ENCODE measurements at regions not wholly inside any gene's neighbourhood (a gene's known extent, or its start where the extent isn't known, plus 50 kb on each side); places are given as distances from the start of the nearest gene placed in this dataset.
A peak's percentile ranks its signal among the peaks of the same experiment; 100 is the strongest.
"Not testable (repeated sequence)": the region's sequence is repeated elsewhere in the genome, so short reads cannot be mapped to it uniquely, and the experiment has no call there.

GRCh38 chr11:33527738-33528137, 172.9 kb downstream of the C11orf91 start:
- DNase-seq (ENCODE audit: low read depth in 3 of 3) = not testable (repeated sequence)

- no peak for DNase-seq (ENCODE audit: low read depth in 3 of 3)
These were observed 174.8 kb downstream of the C11orf91 start for GRCh38 chr11:33525789-33526188.

GRCh38 chr11:33521384-33521783, 179.2 kb downstream of the C11orf91 start:
- no peak for DNase-seq (ENCODE audit: low read depth in 3 of 3)

- DNase-seq (ENCODE audit: low read depth in 3 of 3) = no peak
These were observed 180.5 kb downstream of the C11orf91 start for GRCh38 chr11:33520112-33520511.

- peak in 1 of 3 donors; percentile 0 for DNase-seq (ENCODE audit: low read depth in 3 of 3)
These were observed 185.3 kb downstream of the C11orf91 start for GRCh38 chr11:33515347-33515746.

- no peak for DNase-seq (ENCODE audit: low read depth in 3 of 3)
These were observed 186.3 kb downstream of the C11orf91 start for GRCh38 chr11:33514079-33514925.

- no peak for DNase-seq (ENCODE audit: low read depth in 3 of 3)
These were observed 191.0 kb downstream of the C11orf91 start for GRCh38 chr11:33509632-33510031.

- no peak for DNase-seq (ENCODE audit: low read depth in 3 of 3)
These were observed 192.7 kb downstream of the C11orf91 start for GRCh38 chr11:33507967-33508366.

- no peak for DNase-seq (ENCODE audit: low read depth in 3 of 3)
These were observed 193.3 kb downstream of the C11orf91 start for GRCh38 chr11:33507356-33507755.

- DNase-seq (ENCODE audit: low read depth in 3 of 3) = no peak
These were observed 195.5 kb downstream of the C11orf91 start for GRCh38 chr11:33505093-33505492.

- peak in 1 of 3 donors; percentile 2 for DNase-seq (ENCODE audit: low read depth in 3 of 3)
These were observed 199.7 kb downstream of the C11orf91 start for GRCh38 chr11:33500861-33501479.

- no peak for DNase-seq (ENCODE audit: low read depth in 3 of 3)
These were observed 200.3 kb downstream of the C11orf91 start for GRCh38 chr11:33500332-33500731.

GRCh38 chr11:33492596-33492995, 208.0 kb downstream of the C11orf91 start:
- DNase-seq (ENCODE audit: low read depth in 3 of 3) = no peak

- DNase-seq (ENCODE audit: low read depth in 3 of 3) = no peak
These were observed 209.7 kb downstream of the C11orf91 start for GRCh38 chr11:33490842-33491370.

GRCh38 chr11:33488971-33489370, 211.7 kb downstream of the C11orf91 start:
- DNase-seq (ENCODE audit: low read depth in 3 of 3) = no peak

- DNase-seq (ENCODE audit: low read depth in 3 of 3) = no peak
These were observed 220.0 kb downstream of the C11orf91 start for GRCh38 chr11:33480626-33481025.

- no peak for DNase-seq (ENCODE audit: low read depth in 3 of 3)
These were observed 221.4 kb downstream of the C11orf91 start for GRCh38 chr11:33479231-33479630.

GRCh38 chr11:33478111-33478573, 221.0 kb downstream of the HIPK3 start:
- no peak for DNase-seq (ENCODE audit: low read depth in 3 of 3)

- no peak for DNase-seq (ENCODE audit: low read depth in 3 of 3)
These were observed 219.9 kb downstream of the HIPK3 start for GRCh38 chr11:33476945-33477606.

- no peak for DNase-seq (ENCODE audit: low read depth in 3 of 3)
These were observed 218.8 kb downstream of the HIPK3 start for GRCh38 chr11:33475993-33476392.

GRCh38 chr11:33474866-33475265, 217.7 kb downstream of the HIPK3 start:
- DNase-seq (ENCODE audit: low read depth in 3 of 3) = no peak

GRCh38 chr11:33471541-33471940, 214.4 kb downstream of the HIPK3 start:
- no peak for DNase-seq (ENCODE audit: low read depth in 3 of 3)

All from stimulated activated CD4-positive, alpha-beta T cell treated with anti-CD3 and anti-CD28 coated beads, TNF-alpha, amount 100 ng/mL, for 48 hours (primary cell).